GM12875 (cell line): ENCODE measurements at regions not wholly inside any gene's neighbourhood (a gene's known extent, or its start where the extent isn't known, plus 50 kb on each side); places are given as distances from the start of the nearest gene placed in this dataset.

Experiments used
- H3K4me3 ChIP-seq: one replicate; pipeline ENCODE4 v1.5.1; 2011; ENCODE audit warnings: low read depth, low read length, control low read depth
- CTCF ChIP-seq: IDR thresholded peaks from 2 replicates; pipeline ENCODE4 v1.5.1; 2011; ENCODE audit warnings: low read depth, mild to moderate bottlenecking, control low read depth, inconsistent platforms, low read length, moderate library complexity, borderline replicate concordance; ENCODE audit not compliant: insufficient read depth

- H3K4me3 ChIP-seq = no peak overlapping the region
- no peak for TF ChIP-seq CTCF
Observed at GRCh38 chr2:167794554-167795255, 452.7 kb downstream of the STK39 start.

- TF ChIP-seq CTCF = no peak
- H3K4me3 ChIP-seq = no peak overlapping the region
Observed at GRCh38 chr2:167793725-167794124, 453.7 kb downstream of the STK39 start.

GRCh38 chr2:167792126-167792525 lies 455.3 kb downstream of the STK39 start:
- TF ChIP-seq CTCF = no peak
- no peak overlapping the region for H3K4me3 ChIP-seq

GRCh38 chr2:167790781-167791450 lies 456.5 kb downstream of the STK39 start:
- no peak overlapping the region for H3K4me3 ChIP-seq
- no peak for TF ChIP-seq CTCF

GRCh38 chr2:167790189-167790588 lies 457.2 kb downstream of the STK39 start:
- no peak overlapping the region for H3K4me3 ChIP-seq
- no peak for TF ChIP-seq CTCF

GRCh38 chr2:167787562-167787961 lies 459.8 kb downstream of the STK39 start:
- H3K4me3 ChIP-seq = no peak overlapping the region
- TF ChIP-seq CTCF = no peak

- no peak for TF ChIP-seq CTCF
Observed at GRCh38 chr2:167787021-167787420, 460.4 kb downstream of the STK39 start.

More at GRCh38 chr2:167787021-167787420, 460.4 kb downstream of the STK39 start:
- H3K4me3 ChIP-seq = no peak overlapping the region
